Glomerular visceral epithelial cell (primary cell): ENCODE measurements at regions not wholly inside any gene's neighbourhood (a gene's known extent, or its start where the extent isn't known, plus 50 kb on each side); places are given as distances from the start of the nearest gene placed in this dataset.
A peak's percentile ranks its signal among the peaks of the same experiment; 100 is the strongest.

Source experiments
- DNase-seq: peaks from one replicate; pipeline ENCODE4 v3.0.0-alpha.2; 2016; ENCODE audit errors: extremely low spot score

- no peak for DNase-seq
These were observed 80.6 kb upstream of the BHLHE23 start for GRCh38 chr20:63087236-63087871.

GRCh38 chr20:63086421-63087235, 79.9 kb upstream of the BHLHE23 start:
- DNase-seq, result no peak

- no peak for DNase-seq
These were observed 78.5 kb upstream of the BHLHE23 start for GRCh38 chr20:63085151-63085861.

GRCh38 chr20:63084563-63084927, 77.8 kb upstream of the BHLHE23 start:
- no peak for DNase-seq

- DNase-seq, result no peak
These were observed 77.2 kb upstream of the BHLHE23 start for GRCh38 chr20:63083831-63084562.

GRCh38 chr20:63082939-63083735, 76.4 kb upstream of the BHLHE23 start:
- no peak for DNase-seq

GRCh38 chr20:63082308-63082938, 75.7 kb upstream of the BHLHE23 start:
- DNase-seq, result peak; percentile 25

- DNase-seq, result no peak
These were observed 75.1 kb upstream of the BHLHE23 start for GRCh38 chr20:63081831-63082230.

GRCh38 chr20:63081351-63081750, 74.6 kb upstream of the BHLHE23 start:
- DNase-seq, result no peak

- no peak for DNase-seq
These were observed 74.0 kb upstream of the BHLHE23 start for GRCh38 chr20:63080811-63081210.

- no peak for DNase-seq
These were observed 73.6 kb upstream of the BHLHE23 start for GRCh38 chr20:63080411-63080810.

- DNase-seq, result no peak
These were observed 73.2 kb upstream of the BHLHE23 start for GRCh38 chr20:63079971-63080370.

GRCh38 chr20:63077705-63078104, 70.9 kb upstream of the BHLHE23 start:
- DNase-seq, result no peak

GRCh38 chr20:63076421-63076820, 69.7 kb upstream of the BHLHE23 start:
- no peak for DNase-seq

GRCh38 chr20:63074631-63075030, 67.9 kb upstream of the BHLHE23 start:
- no peak for DNase-seq

GRCh38 chr20:63074182-63074581, 67.4 kb upstream of the BHLHE23 start:
- no peak for DNase-seq

GRCh38 chr20:63073738-63074065, 66.9 kb upstream of the BHLHE23 start:
- DNase-seq, result no peak

- no peak for DNase-seq
These were observed 66.4 kb upstream of the BHLHE23 start for GRCh38 chr20:63072991-63073737.

GRCh38 chr20:63072231-63072791, 65.5 kb upstream of the BHLHE23 start:
- DNase-seq, result no peak
